Thoracic aorta (tissue), 2 donors: ENCODE measurements at regions not wholly inside any gene's neighbourhood (a gene's known extent, or its start where the extent isn't known, plus 50 kb on each side); places are given as distances from the start of the nearest gene placed in this dataset.

Experiments used
- ATAC-seq: fragments of 150-250 bp; one replicate; pipeline ENCODE4 v1.8.0; 2017; ENCODE audit warnings: low read depth; ENCODE audit not compliant: insufficient number of reproducible peaks, low FRiP score
- DNase-seq: peaks from one replicate; pipeline ENCODE4 v3.0.0-alpha.2; 2020; ENCODE audit warnings: low spot score
- H3K27ac ChIP-seq, 2 donors: fragments of 200-600 bp; sonication (generic); 1 replicate in 1 of 2; 2 replicates in 1 of 2; pipeline ENCODE4 v1.5.1; 2016; ENCODE audit warnings: mild to moderate bottlenecking in 2 of 2, moderate library complexity in 2 of 2
- H3K27me3 ChIP-seq: fragments of 200-600 bp; sonication (generic); replicated peaks from 2 replicates; pipeline ENCODE4 v1.6.0; 2016; ENCODE audit warnings: mild to moderate bottlenecking; ENCODE audit not compliant: insufficient read depth
- H3K36me3 ChIP-seq: fragments of 200-600 bp; sonication (generic); one replicate; pipeline ENCODE4 v1.5.1; 2016
- H3K4me1 ChIP-seq, 2 donors: fragments of 200-600 bp; sonication (generic); 1 replicate in 1 of 2; 2 replicates in 1 of 2; pipeline versions ENCODE4 v1.5.1 to v1.6.0; 2016; ENCODE audit warnings: low read depth in 2 of 2, mild to moderate bottlenecking in 1 of 2; ENCODE audit not compliant: control insufficient read depth in 1 of 2
- H3K4me3 ChIP-seq: fragments of 200-600 bp; sonication (generic); 2 replicates; pipeline ENCODE4 v1.5.1; 2016; ENCODE audit warnings: mild to moderate bottlenecking
- H3K9me3 ChIP-seq: fragments of 200-600 bp; sonication (generic); 2 replicates; pipeline ENCODE4 v1.5.1; 2016
- TF ChIP-seq, protein P1 (sequence below): fragments of 200-600 bp; sonication (generic); IDR thresholded peaks from one replicate; pipeline ENCODE4 v1.5.1; 2019; ENCODE audit warnings: antibody characterized with exemption

- H3K27ac ChIP-seq, result no peak overlapping the region
- TF ChIP-seq, protein P1, sequence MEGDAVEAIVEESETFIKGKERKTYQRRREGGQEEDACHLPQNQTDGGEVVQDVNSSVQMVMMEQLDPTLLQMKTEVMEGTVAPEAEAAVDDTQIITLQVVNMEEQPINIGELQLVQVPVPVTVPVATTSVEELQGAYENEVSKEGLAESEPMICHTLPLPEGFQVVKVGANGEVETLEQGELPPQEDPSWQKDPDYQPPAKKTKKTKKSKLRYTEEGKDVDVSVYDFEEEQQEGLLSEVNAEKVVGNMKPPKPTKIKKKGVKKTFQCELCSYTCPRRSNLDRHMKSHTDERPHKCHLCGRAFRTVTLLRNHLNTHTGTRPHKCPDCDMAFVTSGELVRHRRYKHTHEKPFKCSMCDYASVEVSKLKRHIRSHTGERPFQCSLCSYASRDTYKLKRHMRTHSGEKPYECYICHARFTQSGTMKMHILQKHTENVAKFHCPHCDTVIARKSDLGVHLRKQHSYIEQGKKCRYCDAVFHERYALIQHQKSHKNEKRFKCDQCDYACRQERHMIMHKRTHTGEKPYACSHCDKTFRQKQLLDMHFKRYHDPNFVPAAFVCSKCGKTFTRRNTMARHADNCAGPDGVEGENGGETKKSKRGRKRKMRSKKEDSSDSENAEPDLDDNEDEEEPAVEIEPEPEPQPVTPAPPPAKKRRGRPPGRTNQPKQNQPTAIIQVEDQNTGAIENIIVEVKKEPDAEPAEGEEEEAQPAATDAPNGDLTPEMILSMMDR, result no peak
- no peak for ATAC-seq
Measured at GRCh38 chr16:80028581-80029380, 428.2 kb upstream of the MAF start.

GRCh38 chr16:80027007-80027965, 426.7 kb upstream of the MAF start:
- Histone ChIP-seq H3K4me3 (no peak overlapping the region), H3K4me1 (no peaks in the 10 kb centered on the region), H3K27ac (no peak overlapping the region), H3K9me3 (no peaks in the 10 kb centered on the region), H3K27me3 (no peaks in the 10 kb centered on the region), H3K36me3 (no peaks in the 10 kb centered on the region)
- TF ChIP-seq, protein P1, result no peak
- ATAC-seq, result no peak
- peak; percentile 24 for DNase-seq

More at GRCh38 chr16:80028581-80029380, 428.2 kb upstream of the MAF start:
- no peaks in the 10 kb centered on the region for H3K4me1 ChIP-seq
- H3K27me3 ChIP-seq, result no peaks in the 10 kb centered on the region
- no peak overlapping the region for H3K4me3 ChIP-seq
- no peaks in the 10 kb centered on the region for H3K36me3 ChIP-seq
- H3K9me3 ChIP-seq, result no peaks in the 10 kb centered on the region
- no peak for DNase-seq

- no peaks in the 10 kb centered on the region for H3K9me3 ChIP-seq
- TF ChIP-seq, protein P1, result no peak
- H3K36me3 ChIP-seq, result no peaks in the 10 kb centered on the region
- H3K27ac ChIP-seq, result no peak overlapping the region
- no peaks in the 10 kb centered on the region for H3K4me1 ChIP-seq
- no peak overlapping the region for H3K4me3 ChIP-seq
- DNase-seq (no peak), ATAC-seq (no peak)
- H3K27me3 ChIP-seq, result no peaks in the 10 kb centered on the region
Measured at GRCh38 chr16:80025236-80025635, 424.7 kb upstream of the MAF start.

GRCh38 chr16:80024443-80024842, 423.9 kb upstream of the MAF start:
- H3K4me3 ChIP-seq, result no peak overlapping the region
- no peaks in the 10 kb centered on the region for H3K36me3 ChIP-seq
- ATAC-seq (no peak), DNase-seq (no peak)
- TF ChIP-seq, protein P1, result no peak
- H3K4me1 ChIP-seq, result no peaks in the 10 kb centered on the region
- H3K9me3 ChIP-seq, result no peaks in the 10 kb centered on the region
- H3K27me3 ChIP-seq, result no peaks in the 10 kb centered on the region
- no peak overlapping the region for H3K27ac ChIP-seq

GRCh38 chr16:80023865-80024264, 423.3 kb upstream of the MAF start:
- Histone ChIP-seq H3K4me1 (no peaks in the 10 kb centered on the region), H3K27me3 (no peaks in the 10 kb centered on the region), H3K9me3 (no peaks in the 10 kb centered on the region), H3K36me3 (no peaks in the 10 kb centered on the region), H3K27ac (no peak overlapping the region), H3K4me3 (no peak overlapping the region)
- ATAC-seq, result no peak
- TF ChIP-seq, protein P1, result no peak
- no peak for DNase-seq
